RWPE1 (cell line): ENCODE measurements at regions not wholly inside any gene's neighbourhood (a gene's known extent, or its start where the extent isn't known, plus 50 kb on each side); places are given as distances from the start of the nearest gene placed in this dataset.

Experiments used
- CTCF ChIA-PET: fragments of 350-600 bp; sonication (Branson Sonifier 250); formaldehyde crosslinking; extraction: SDS; loops from one replicate; lab custom pipeline; 2021; lab: Yijun Ruan, JAX
- POLR2A ChIA-PET: fragments of 400-600 bp; formaldehyde crosslinking; extraction: SDS; loops from one replicate; lab custom pipeline; 2020; ENCODE audit warnings: antibody characterized with exemption; ENCODE audit not compliant: low non-redundant PET; lab: Yijun Ruan, JAX
- DNase-seq: peaks from one replicate; pipeline ENCODE4 v3.0.0; 2012; ENCODE audit warnings: low spot score
- H3K27ac ChIP-seq: fragments of 450-650 bp; 2 replicates; pipeline ENCODE4 v1.5.1; 2017
- CTCF ChIP-seq: fragments of 450-650 bp; conservative IDR thresholded peaks from 2 replicates; pipeline ENCODE4 v1.5.1; 2017; ENCODE audit warnings: low read depth, mild to moderate bottlenecking

GRCh38 chr13:109924376-109924775, 138.0 kb upstream of the IRS2 start:
- H3K27ac ChIP-seq = no peak overlapping the region
- no peak for TF ChIP-seq CTCF
- ChIA-PET CTCF (no interaction called here), POLR2A (no interaction called here)
- DNase-seq = no peak

- TF ChIP-seq CTCF = no peak
- peak; percentile 39 for DNase-seq
- CTCF ChIA-PET = no interaction called here
Measured at GRCh38 chr13:109922518-109922917, 136.1 kb upstream of the IRS2 start.

GRCh38 chr13:109919715-109920375, 133.5 kb upstream of the IRS2 start:
- CTCF ChIA-PET = no interaction called here
- TF ChIP-seq CTCF = no peak
- DNase-seq = no peak
- no peak overlapping the region for H3K27ac ChIP-seq
- POLR2A ChIA-PET = no interaction called here

More at GRCh38 chr13:109922518-109922917, 136.1 kb upstream of the IRS2 start:
- POLR2A ChIA-PET = no interaction called here
- H3K27ac ChIP-seq = no peak overlapping the region

- CTCF ChIA-PET = no interaction called here
- DNase-seq = no peak
- TF ChIP-seq CTCF = no peak
- no peak overlapping the region for H3K27ac ChIP-seq
- POLR2A ChIA-PET = no interaction called here
Measured at GRCh38 chr13:109918179-109918711, 131.9 kb upstream of the IRS2 start.

GRCh38 chr13:109917422-109917821, 131.0 kb upstream of the IRS2 start:
- H3K27ac ChIP-seq = no peak overlapping the region
- POLR2A ChIA-PET = no interaction called here
- DNase-seq = no peak
- CTCF ChIA-PET = no interaction called here
- TF ChIP-seq CTCF = no peak

GRCh38 chr13:109913936-109914510, 127.6 kb upstream of the IRS2 start:
- POLR2A ChIA-PET = no interaction called here
- DNase-seq = no peak
- TF ChIP-seq CTCF = no peak
- CTCF ChIA-PET = no interaction called here
- H3K27ac ChIP-seq = no peak overlapping the region
